ENCODE measurements at regions not wholly inside any gene's neighbourhood (a gene's known extent, or its start where the extent isn't known, plus 50 kb on each side); places are given as distances from the start of the nearest gene placed in this dataset.
"Not testable (repeated sequence)": the region's sequence is repeated elsewhere in the genome, so short reads cannot be mapped to it uniquely, and the experiment has no call there.

DNA sequence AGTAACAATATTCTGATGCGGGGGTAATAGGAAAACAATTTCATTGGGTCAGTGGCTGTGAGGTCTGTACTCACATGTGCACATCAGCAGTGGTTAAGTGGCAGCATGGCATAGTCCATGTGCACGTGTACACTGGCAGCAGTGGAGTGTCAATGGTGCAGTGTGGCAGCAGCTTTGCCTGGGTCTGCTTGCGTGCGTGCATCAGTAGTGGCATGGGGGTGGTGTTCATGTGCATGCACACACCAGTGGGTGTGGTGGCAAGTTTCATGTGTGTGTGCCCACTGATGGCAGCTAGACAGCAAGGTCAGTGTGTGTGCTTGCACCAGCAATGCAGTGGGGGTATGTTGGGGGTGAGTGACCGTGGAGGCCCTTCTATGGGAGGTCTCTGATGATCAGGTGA is 581.6 kb upstream of the KLHL4 start:
- H3K4me3 ChIP-seq (ENCODE audit: low read depth, low read length) = no peak overlapping the region
- no peak overlapping the region for H3K27ac ChIP-seq
- TF ChIP-seq, protein P1, sequence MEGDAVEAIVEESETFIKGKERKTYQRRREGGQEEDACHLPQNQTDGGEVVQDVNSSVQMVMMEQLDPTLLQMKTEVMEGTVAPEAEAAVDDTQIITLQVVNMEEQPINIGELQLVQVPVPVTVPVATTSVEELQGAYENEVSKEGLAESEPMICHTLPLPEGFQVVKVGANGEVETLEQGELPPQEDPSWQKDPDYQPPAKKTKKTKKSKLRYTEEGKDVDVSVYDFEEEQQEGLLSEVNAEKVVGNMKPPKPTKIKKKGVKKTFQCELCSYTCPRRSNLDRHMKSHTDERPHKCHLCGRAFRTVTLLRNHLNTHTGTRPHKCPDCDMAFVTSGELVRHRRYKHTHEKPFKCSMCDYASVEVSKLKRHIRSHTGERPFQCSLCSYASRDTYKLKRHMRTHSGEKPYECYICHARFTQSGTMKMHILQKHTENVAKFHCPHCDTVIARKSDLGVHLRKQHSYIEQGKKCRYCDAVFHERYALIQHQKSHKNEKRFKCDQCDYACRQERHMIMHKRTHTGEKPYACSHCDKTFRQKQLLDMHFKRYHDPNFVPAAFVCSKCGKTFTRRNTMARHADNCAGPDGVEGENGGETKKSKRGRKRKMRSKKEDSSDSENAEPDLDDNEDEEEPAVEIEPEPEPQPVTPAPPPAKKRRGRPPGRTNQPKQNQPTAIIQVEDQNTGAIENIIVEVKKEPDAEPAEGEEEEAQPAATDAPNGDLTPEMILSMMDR (IDR thresholded peaks at IDR 0.05; ENCODE audit: low read depth, low read length) = no peak
- DNase-seq = no peak
- H3K36me3 ChIP-seq = no peaks in the 10 kb centered on the region
- H3K9me3 ChIP-seq (ENCODE audit: severe bottlenecking) = no peaks in the 10 kb centered on the region
- H3K27me3 ChIP-seq (ENCODE audit: insufficient read depth, low read depth, severe bottlenecking) = peaks cover 13% of the 10 kb centered on the region

GRCh38 chrX:86946569-86946968 is 571.0 kb upstream of the KLHL4 start:
- peak; percentile 24 for DNase-seq
- Histone ChIP-seq H3K4me3 (ENCODE audit: low read depth, low read length) (no peak overlapping the region), H3K27me3 (ENCODE audit: insufficient read depth, low read depth, severe bottlenecking) (peaks cover 6% of the 10 kb centered on the region), H3K9me3 (ENCODE audit: severe bottlenecking) (no peaks in the 10 kb centered on the region), H3K36me3 (no peaks in the 10 kb centered on the region), H3K27ac (no peak overlapping the region)
- TF ChIP-seq, protein P1 (IDR thresholded peaks at IDR 0.05; ENCODE audit: low read depth, low read length) = peak; percentile 71

DNA sequence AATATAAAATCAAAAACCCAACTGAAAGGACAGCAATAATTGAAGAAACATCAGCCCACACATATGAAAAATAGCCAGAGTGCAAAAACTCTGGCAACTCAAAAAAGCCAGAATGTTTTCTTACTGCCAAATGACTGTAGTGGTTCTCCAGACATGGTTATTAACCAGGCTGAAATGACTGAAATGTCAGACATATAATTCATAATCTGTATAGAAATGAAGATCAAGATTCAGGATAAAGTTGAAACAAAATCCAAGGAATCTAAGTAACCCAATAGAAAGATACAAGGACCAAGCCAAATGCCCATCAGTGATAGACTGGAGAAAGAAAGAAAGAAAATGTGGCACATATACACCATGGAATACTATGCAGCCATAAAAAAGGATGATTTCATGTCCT is 553.3 kb upstream of the KLHL4 start:
- no peak for DNase-seq
- Histone ChIP-seq H3K27me3 (ENCODE audit: insufficient read depth, low read depth, severe bottlenecking) (no peaks in the 10 kb centered on the region), H3K27ac (no peak overlapping the region), H3K4me3 (ENCODE audit: low read depth, low read length) (no peak overlapping the region), H3K36me3 (no peaks in the 10 kb centered on the region), H3K9me3 (ENCODE audit: severe bottlenecking) (no peaks in the 10 kb centered on the region)
- TF ChIP-seq, protein P1 (IDR thresholded peaks at IDR 0.05; ENCODE audit: low read depth, low read length) = no peak

GRCh38 chrX:86981326-86981879 is 536.2 kb upstream of the KLHL4 start:
- Histone ChIP-seq H3K36me3 (no peaks in the 10 kb centered on the region), H3K27ac (no peak overlapping the region), H3K4me3 (ENCODE audit: low read depth, low read length) (no peak overlapping the region), H3K27me3 (ENCODE audit: insufficient read depth, low read depth, severe bottlenecking) (peaks cover 10% of the 10 kb centered on the region), H3K9me3 (ENCODE audit: severe bottlenecking) (no peaks in the 10 kb centered on the region)
- DNase-seq = no peak
- TF ChIP-seq, protein P1 (IDR thresholded peaks at IDR 0.05; ENCODE audit: low read depth, low read length) = no peak

GRCh38 chrX:86987351-86987750 is 530.3 kb upstream of the KLHL4 start:
- H3K36me3 ChIP-seq; H3K4me3 ChIP-seq (ENCODE audit: low read depth, low read length); DNase-seq; H3K27ac ChIP-seq; H3K9me3 ChIP-seq (ENCODE audit: severe bottlenecking): not testable (repeated sequence)
- H3K27me3 ChIP-seq (ENCODE audit: insufficient read depth, low read depth, severe bottlenecking) = peaks cover 14% of the 10 kb centered on the region

GRCh38 chrX:87003031-87003430 is 514.6 kb upstream of the KLHL4 start:
- Histone ChIP-seq H3K27me3 (ENCODE audit: insufficient read depth, low read depth, severe bottlenecking) (peaks cover 11% of the 10 kb centered on the region), H3K27ac (no peak overlapping the region), H3K4me3 (ENCODE audit: low read depth, low read length) (no peak overlapping the region), H3K36me3 (no peaks in the 10 kb centered on the region), H3K9me3 (ENCODE audit: severe bottlenecking) (no peaks in the 10 kb centered on the region)
- TF ChIP-seq, protein P1 (IDR thresholded peaks at IDR 0.05; ENCODE audit: low read depth, low read length) = no peak
- DNase-seq = no peak
